Right lobe of liver (tissue), 6 donors: ENCODE measurements at regions not wholly inside any gene's neighbourhood (a gene's known extent, or its start where the extent isn't known, plus 50 kb on each side); places are given as distances from the start of the nearest gene placed in this dataset.
A peak's percentile ranks its signal among the peaks of the same experiment; 100 is the strongest.

ENCODE experiments used
- ATAC-seq, 4 donors: fragments of 200-7000 bp; cut with Tn5 transposase; one replicate each; pipeline ENCODE4 v1.9.1; 2020; ENCODE audit warnings: mild to moderate bottlenecking in 4 of 4, moderate library complexity in 4 of 4
- DNase-seq, 3 donors: peaks; one replicate each; pipeline ENCODE4 v3.0.0-alpha.2; 2020
- H3K27ac ChIP-seq, 3 donors: fragments of 200-600 bp; one replicate each; pipeline ENCODE4 v1.8.0; 2022
- H3K27me3 ChIP-seq, 2 donors: fragments of 200-600 bp; one replicate each; pipeline ENCODE4 v1.8.0; 2022
- H3K36me3 ChIP-seq, 4 donors: fragments of 200-600 bp; sonication (generic) in 1 of 4; one replicate each; pipeline versions ENCODE4 v1.5.1 to v1.8.0; 2017 to 2022; ENCODE audit warnings: control low read depth in 1 of 4
- H3K4me1 ChIP-seq, 4 donors: fragments of 200-600 bp; sonication (generic) in 1 of 4; one replicate each; pipeline versions ENCODE4 v1.5.1 to v1.8.0; 2017 to 2022; ENCODE audit warnings: control low read depth in 1 of 4
- H3K4me3 ChIP-seq, 3 donors: fragments of 200-600 bp; one replicate each; pipeline ENCODE4 v1.8.0; 2022
- H3K9me3 ChIP-seq, 4 donors: fragments of 200-600 bp; sonication (generic) in 1 of 4; one replicate each; pipeline versions ENCODE4 v1.5.1 to v1.8.0; 2017 to 2022; ENCODE audit warnings: control low read depth in 1 of 4
- CTCF ChIP-seq, 4 donors: fragments of 200-600 bp in 3 of 4; fragments of 450-650 bp in 1 of 4; IDR thresholded peaks; one replicate each; pipeline versions ENCODE4 v1.5.1 to v1.8.0; 2016 to 2022; ENCODE audit warnings: antibody characterized with exemption in 4 of 4, mild to moderate bottlenecking in 2 of 4
- POLR2A ChIP-seq: fragments of 450-650 bp; IDR thresholded peaks from one replicate; pipeline ENCODE4 v1.6.1; 2017; ENCODE audit warnings: antibody characterized with exemption, mild to moderate bottlenecking
- WGBS: methylation state at CpG from one replicate; pipeline ENCODE4 v1.1.6; 2018; ENCODE audit warnings: low coverage, low lambda C conversion rate; ENCODE audit not compliant: insufficient coverage; ENCODE audit errors: missing lambda C conversion rate; 5-methylcytosine and 5-hydroxymethylcytosine counted together
- intact Hi-C, 2 donors: fragments of 100-400 bp; cut with DNase I; formaldehyde crosslinking; loops; one replicate each; pipeline versions ENCODE4 v1.11.2 to v1.14.1; 2022
- donor health status: DM: no; HTN: yes; CAD: no.
- donor health status: DM: no; HTN: no; CAD: no.
- donor health status: DM: no; HTN: no; CAD: no.
- donor health status: DM: no; HTN: yes; CAD: no.
- donor health status: DM: no; HTN: yes; CAD: no.

GRCh38 chr11:64445651-64446050 is 86.7 kb downstream of the RPS6KA4 start:
- Histone ChIP-seq H3K27ac (no peak overlapping the region), H3K9me3 (no peaks in the 10 kb centered on the region), H3K36me3 (no peaks in the 10 kb centered on the region), H3K27me3 (no peaks in the 10 kb centered on the region), H3K4me1 (peaks cover 0 to 19% (median 8%) of the 10 kb centered on the region in 4 donors), H3K4me3 (no peak overlapping the region)
- intact Hi-C loops, result no loop called here
- no peak for TF ChIP-seq CTCF (IDR thresholded peaks at IDR 0.05)
- WGBS, result 81% methylated on average over 3 of the region's 4 CpGs
- no peak for DNase-seq
- no peak for ATAC-seq

GRCh38 chr11:64447831-64448598 is 89.1 kb downstream of the RPS6KA4 start:
- Histone ChIP-seq H3K36me3 (no peaks in the 10 kb centered on the region), H3K4me3 (peak overlapping the region; percentile 7 to 26 (median 14)), H3K4me1 (peaks cover 0 to 19% (median 8%) of the 10 kb centered on the region in 4 donors), H3K27me3 (no peaks in the 10 kb centered on the region), H3K9me3 (no peaks in the 10 kb centered on the region), H3K27ac (peak overlapping the region in 2 of 3 donors; percentile 20 to 47)
- 4% methylated on average over 16 of the region's 17 CpGs for WGBS
- DNase-seq (peak; percentile 60 to 79 (median 73)), ATAC-seq (peak; percentile 59 to 75 (median 71))
- TF ChIP-seq CTCF (IDR thresholded peaks at IDR 0.05) (no peak), POLR2A (no peak)
- intact Hi-C loops, result no loop called here

GRCh38 chr11:64448599-64449380 is 89.8 kb downstream of the RPS6KA4 start:
- peak; percentile 92 to 95 (median 93) for ATAC-seq
- peak; percentile 84 to 90 (median 87) for DNase-seq
- WGBS, result 0% methylated on average over 16 of the region's 37 CpGs
- Histone ChIP-seq H3K4me1 (peaks cover 0 to 19% (median 8%) of the 10 kb centered on the region in 4 donors), H3K27me3 (no peaks in the 10 kb centered on the region), H3K27ac (peak overlapping the region in 2 of 3 donors; percentile 20 to 47), H3K36me3 (no peaks in the 10 kb centered on the region), H3K4me3 (peak overlapping the region; percentile 7 to 26 (median 14)), H3K9me3 (no peaks in the 10 kb centered on the region)
- intact Hi-C loops, result no loop called here
- TF ChIP-seq POLR2A (no peak), CTCF (IDR thresholded peaks at IDR 0.05) (peak; percentile 74 to 91 (median 87))

- peak in 2 of 3 donors; percentile 48 to 63 for DNase-seq
- Histone ChIP-seq H3K27ac (no peak overlapping the region), H3K27me3 (no peaks in the 10 kb centered on the region), H3K4me1 (peaks cover 0 to 19% (median 8%) of the 10 kb centered on the region in 4 donors), H3K9me3 (no peaks in the 10 kb centered on the region), H3K4me3 (peak overlapping the region in 2 of 3 donors; percentile 14 to 23), H3K36me3 (no peaks in the 10 kb centered on the region)
- TF ChIP-seq POLR2A (no peak), CTCF (IDR thresholded peaks at IDR 0.05) (peak; percentile 53 to 79 (median 76))
- 21% methylated on average over 7 of the region's 31 CpGs for WGBS
- intact Hi-C loops, result no loop called here
- peak; percentile 70 to 81 (median 78) for ATAC-seq
These were observed 90.6 kb downstream of the RPS6KA4 start for GRCh38 chr11:64449381-64450167.
